Right lobe of liver (tissue), 6 donors: ENCODE measurements at regions not wholly inside any gene's neighbourhood (a gene's known extent, or its start where the extent isn't known, plus 50 kb on each side); places are given as distances from the start of the nearest gene placed in this dataset.

ENCODE experiments used
- ATAC-seq, 4 donors: fragments of 200-7000 bp; cut with Tn5 transposase; one replicate each; pipeline ENCODE4 v1.9.1; 2020; ENCODE audit warnings: mild to moderate bottlenecking in 4 of 4, moderate library complexity in 4 of 4
- DNase-seq, 3 donors: peaks; one replicate each; pipeline ENCODE4 v3.0.0-alpha.2; 2020
- H3K27ac ChIP-seq, 3 donors: fragments of 200-600 bp; one replicate each; pipeline ENCODE4 v1.8.0; 2022
- H3K27me3 ChIP-seq, 2 donors: fragments of 200-600 bp; one replicate each; pipeline ENCODE4 v1.8.0; 2022
- H3K36me3 ChIP-seq, 4 donors: fragments of 200-600 bp; sonication (generic) in 1 of 4; one replicate each; pipeline versions ENCODE4 v1.5.1 to v1.8.0; 2017 to 2022; ENCODE audit warnings: control low read depth in 1 of 4
- H3K4me1 ChIP-seq, 4 donors: fragments of 200-600 bp; sonication (generic) in 1 of 4; one replicate each; pipeline versions ENCODE4 v1.5.1 to v1.8.0; 2017 to 2022; ENCODE audit warnings: control low read depth in 1 of 4
- H3K4me3 ChIP-seq, 3 donors: fragments of 200-600 bp; one replicate each; pipeline ENCODE4 v1.8.0; 2022
- H3K9me3 ChIP-seq, 4 donors: fragments of 200-600 bp; sonication (generic) in 1 of 4; one replicate each; pipeline versions ENCODE4 v1.5.1 to v1.8.0; 2017 to 2022; ENCODE audit warnings: control low read depth in 1 of 4
- CTCF ChIP-seq, 4 donors: fragments of 200-600 bp in 3 of 4; fragments of 450-650 bp in 1 of 4; IDR thresholded peaks; one replicate each; pipeline versions ENCODE4 v1.5.1 to v1.8.0; 2016 to 2022; ENCODE audit warnings: antibody characterized with exemption in 4 of 4, mild to moderate bottlenecking in 2 of 4
- POLR2A ChIP-seq: fragments of 450-650 bp; IDR thresholded peaks from one replicate; pipeline ENCODE4 v1.6.1; 2017; ENCODE audit warnings: antibody characterized with exemption, mild to moderate bottlenecking
- WGBS: methylation state at CpG from one replicate; pipeline ENCODE4 v1.1.6; 2018; ENCODE audit warnings: low coverage, low lambda C conversion rate; ENCODE audit not compliant: insufficient coverage; ENCODE audit errors: missing lambda C conversion rate; 5-methylcytosine and 5-hydroxymethylcytosine counted together
- intact Hi-C, 2 donors: fragments of 100-400 bp; cut with DNase I; formaldehyde crosslinking; loops; one replicate each; pipeline versions ENCODE4 v1.11.2 to v1.14.1; 2022
- donor health status: DM: no; HTN: yes; CAD: no.
- donor health status: DM: no; HTN: no; CAD: no.
- donor health status: DM: no; HTN: no; CAD: no.
- donor health status: DM: no; HTN: yes; CAD: no.
- donor health status: DM: no; HTN: yes; CAD: no.

GRCh38 chr6:105882828-105883227, 203.3 kb upstream of the PRDM1 start:
- Histone ChIP-seq H3K9me3 (no peaks in the 10 kb centered on the region), H3K27ac (no peak overlapping the region), H3K27me3 (no peaks in the 10 kb centered on the region), H3K36me3 (no peaks in the 10 kb centered on the region), H3K4me1 (no peaks in the 10 kb centered on the region), H3K4me3 (no peak overlapping the region)
- ATAC-seq, result no peak
- TF ChIP-seq POLR2A, result no peak
- TF ChIP-seq CTCF (IDR thresholded peaks at IDR 0.05), result no peak
- no peak for DNase-seq
- WGBS, result 76% methylated on average over 2 of the region's 2 CpGs
- intact Hi-C loops, result no loop called here

GRCh38 chr6:105882121-105882803, 203.9 kb upstream of the PRDM1 start:
- ATAC-seq, result no peak
- 55% methylated on average over 2 of the region's 2 CpGs for WGBS
- TF ChIP-seq CTCF (IDR thresholded peaks at IDR 0.05), result no peak
- TF ChIP-seq POLR2A, result no peak
- Histone ChIP-seq H3K4me1 (no peaks in the 10 kb centered on the region), H3K27ac (no peak overlapping the region), H3K4me3 (no peak overlapping the region), H3K36me3 (no peaks in the 10 kb centered on the region), H3K27me3 (no peaks in the 10 kb centered on the region), H3K9me3 (no peaks in the 10 kb centered on the region)
- intact Hi-C loops, result no loop called here
- no peak for DNase-seq

- intact Hi-C loops, result no loop called here
- 56% methylated on average over 3 of the region's 3 CpGs for WGBS
- H3K27ac ChIP-seq, result no peak overlapping the region
- H3K27me3 ChIP-seq, result no peaks in the 10 kb centered on the region
- no peak for DNase-seq
- ATAC-seq, result no peak
- no peaks in the 10 kb centered on the region for H3K9me3 ChIP-seq
- no peak overlapping the region for H3K4me3 ChIP-seq
- H3K4me1 ChIP-seq, result no peaks in the 10 kb centered on the region
- TF ChIP-seq CTCF (IDR thresholded peaks at IDR 0.05) (no peak), POLR2A (no peak)
- H3K36me3 ChIP-seq, result no peaks in the 10 kb centered on the region
These were observed 204.5 kb upstream of the PRDM1 start for GRCh38 chr6:105881608-105882007.

GRCh38 chr6:105880030-105880492, 206.1 kb upstream of the PRDM1 start:
- DNase-seq (peak in 1 of 3 donors; percentile 46), ATAC-seq (peak; percentile 51 to 76 (median 60))
- no peak for TF ChIP-seq POLR2A
- TF ChIP-seq CTCF (IDR thresholded peaks at IDR 0.05), result no peak
- Histone ChIP-seq H3K27me3 (no peaks in the 10 kb centered on the region), H3K4me3 (no peak overlapping the region), H3K9me3 (no peaks in the 10 kb centered on the region), H3K27ac (no peak overlapping the region), H3K36me3 (no peaks in the 10 kb centered on the region), H3K4me1 (no peaks in the 10 kb centered on the region)
- intact Hi-C loops, result no loop called here
- WGBS, result 48% methylated on average over 13 of the region's 13 CpGs
